T-cell (primary cell): ENCODE measurements at regions not wholly inside any gene's neighbourhood (a gene's known extent, or its start where the extent isn't known, plus 50 kb on each side); places are given as distances from the start of the nearest gene placed in this dataset.
A peak's percentile ranks its signal among the peaks of the same experiment; 100 is the strongest.

Experiments used
- ATAC-seq, 4 experiments: fragments of 200-7000 bp in 3 of 4; fragments of 150-1000 bp in 1 of 4; cut with Tn5 transposase; replicated peaks in 1 of 4; 1 replicate in 3 of 4; 2 replicates in 1 of 4; pipeline ENCODE4 v1.10.0; 2021; ENCODE audit warnings: moderate library complexity in 3 of 4, mild to moderate bottlenecking in 2 of 4, moderate number of reproducible peaks in 1 of 4
- CTCF ChIA-PET, 2 donors: fragments of 300-600 bp; sonication (Branson Sonifier 250); formaldehyde crosslinking; loops; one replicate each; lab custom pipeline; 2022; ENCODE audit warnings: antibody characterized with exemption in 2 of 2; lab: Charles Lee
- POLR2A ChIA-PET, 2 donors: fragments of 300-600 bp; sonication (Branson Sonifier 250); formaldehyde crosslinking; loops; one replicate each; lab custom pipeline; 2022; ENCODE audit warnings: antibody characterized with exemption in 2 of 2; lab: Charles Lee
- DNase-seq, 35 experiments: peaks; one replicate each; pipeline versions ENCODE4 v3.0.0 to v3.0.0-alpha.2; 2013 to 2023
- H3K27ac ChIP-seq: one replicate; pipeline ENCODE4 v1.5.1; 2013; ENCODE audit warnings: low read length
- H3K27me3 ChIP-seq, 2 experiments: replicated peaks in 1 of 2; 1 replicate in 1 of 2; 2 replicates in 1 of 2; pipeline versions ENCODE4 v1.6.1 to v1.7.0; 2013; ENCODE audit warnings: low read length in 1 of 2, mixed read lengths in 1 of 2; ENCODE audit not compliant: control insufficient read depth in 2 of 2, insufficient read depth in 2 of 2; ENCODE audit errors: extremely low read depth in 1 of 2
- H3K36me3 ChIP-seq, 2 donors: 1 replicate in 1 of 2; 2 replicates in 1 of 2; pipeline versions ENCODE4 v1.6.1 to v1.7.0; 2013; ENCODE audit warnings: low read length in 1 of 2; ENCODE audit not compliant: control insufficient read depth in 2 of 2, insufficient read depth in 1 of 2; ENCODE audit errors: extremely low read depth in 1 of 2
- H3K4me1 ChIP-seq, 2 experiments: 1 replicate in 1 of 2; 2 replicates in 1 of 2; pipeline versions ENCODE4 v1.6.1 to v1.7.0; 2013; ENCODE audit warnings: low read length in 2 of 2, mixed read lengths in 1 of 2; ENCODE audit not compliant: insufficient read depth in 2 of 2, control insufficient read depth in 1 of 2; ENCODE audit errors: extremely low read depth in 1 of 2
- H3K4me3 ChIP-seq, 2 donors: 1 replicate in 1 of 2; 2 replicates in 1 of 2; pipeline versions ENCODE4 v1.5.1 to v1.7.0; 2013; ENCODE audit warnings: mild to moderate bottlenecking in 2 of 2, low read length in 1 of 2, moderate library complexity in 1 of 2; ENCODE audit not compliant: control insufficient read depth in 1 of 2; ENCODE audit errors: extremely low read depth in 1 of 2
- H3K9me3 ChIP-seq: 2 replicates; pipeline ENCODE4 v1.7.0; 2013
- H3K27ac Mint-ChIP-seq, 2 donors: one replicate each; pipeline ENCODE4 v1.8.0; 2020 to 2021; ENCODE audit warnings: mild to moderate bottlenecking in 2 of 2, mixed read lengths in 2 of 2
- H3K27me3 Mint-ChIP-seq, 2 donors: one replicate each; pipeline ENCODE4 v1.8.0; 2021 to 2022; ENCODE audit warnings: mixed read lengths in 2 of 2
- H3K36me3 Mint-ChIP-seq: one replicate; pipeline ENCODE4 v1.8.0; 2021; ENCODE audit warnings: mixed read lengths
- H3K4me1 Mint-ChIP-seq, 3 donors: one replicate each; pipeline ENCODE4 v1.8.0; 2020 to 2022; ENCODE audit warnings: mixed read lengths in 3 of 3, mild to moderate bottlenecking in 1 of 3
- H3K4me3 Mint-ChIP-seq, 3 donors: one replicate each; pipeline ENCODE4 v1.8.0; 2020 to 2022; ENCODE audit warnings: mild to moderate bottlenecking in 3 of 3, mixed read lengths in 3 of 3, moderate library complexity in 3 of 3
- H3K9me3 Mint-ChIP-seq, 3 donors: one replicate each; pipeline ENCODE4 v1.8.0; 2020 to 2022; ENCODE audit warnings: mixed read lengths in 3 of 3
- WGBS: methylation state at CpG from one replicate; pipeline ENCODE4 v1.1.5; 2013; ENCODE audit warnings: missing lambda C conversion rate; ENCODE audit not compliant: insufficient coverage; 5-methylcytosine and 5-hydroxymethylcytosine counted together

- H3K9me3 ChIP-seq = peaks cover 2% of the 10 kb centered on the region
These were observed 840.7 kb upstream of the ADAMTS5 start for GRCh38 chr21:27807596-27807995.

GRCh38 chr21:27806281-27806680 lies 839.4 kb upstream of the ADAMTS5 start:
- no peak for ATAC-seq
- POLR2A ChIA-PET = interaction anchor here in 1 of 2 donors (0.6 kb wide), 1 partner anchor 600 kb away, joined by 3 read pairs; no protein-coding TSS in a partner anchor
- 80% methylated on average over 1 of the region's 5 CpGs for WGBS

More at GRCh38 chr21:27807596-27807995, 840.7 kb upstream of the ADAMTS5 start:
- Histone ChIP-seq H3K27me3 (no peaks in the 10 kb centered on the region), H3K27ac (no peak overlapping the region), H3K4me3 (no peak overlapping the region), H3K4me1 (no peaks in the 10 kb centered on the region), H3K36me3 (no peaks in the 10 kb centered on the region)
- H3K9me3 Mint-ChIP-seq = no peaks in the 10 kb centered on the region
- no peak for ATAC-seq
- no peak for DNase-seq
- no peak overlapping the region for H3K27ac Mint-ChIP-seq
- 100% methylated on average over 2 of the region's 4 CpGs for WGBS
- H3K4me1 Mint-ChIP-seq = no peaks in the 10 kb centered on the region
- no peaks in the 10 kb centered on the region for H3K36me3 Mint-ChIP-seq
- no peaks in the 10 kb centered on the region for H3K27me3 Mint-ChIP-seq
- POLR2A ChIA-PET = no interaction called here
- CTCF ChIA-PET = no interaction called here
- H3K4me3 Mint-ChIP-seq = no peak overlapping the region

DNA sequence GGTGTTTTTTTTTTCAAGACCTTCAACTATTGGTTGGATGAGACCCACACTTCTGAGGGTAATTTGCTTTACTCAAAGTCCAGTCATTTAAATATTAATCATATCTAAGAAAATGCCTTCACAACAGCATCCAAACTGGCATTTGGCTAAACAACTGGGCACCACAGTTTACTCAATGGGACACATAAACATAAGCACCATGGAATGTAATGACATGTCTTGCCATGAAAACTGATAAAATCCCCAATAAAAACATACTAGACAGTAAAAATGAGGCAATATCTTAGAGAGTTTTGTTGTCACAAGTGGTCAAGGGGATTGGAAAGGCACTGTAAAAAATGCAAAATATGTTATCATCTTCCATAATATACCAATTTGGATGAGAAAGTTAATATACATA lies 838.8 kb upstream of the ADAMTS5 start:
- POLR2A ChIA-PET = no interaction called here
- H3K4me3 Mint-ChIP-seq = no peak overlapping the region
- no peak overlapping the region for H3K27ac ChIP-seq
- H3K4me1 Mint-ChIP-seq = no peaks in the 10 kb centered on the region
- H3K27me3 ChIP-seq = no peaks in the 10 kb centered on the region
- no peaks in the 10 kb centered on the region for H3K36me3 ChIP-seq
- no peak overlapping the region for H3K4me3 ChIP-seq
- no peaks in the 10 kb centered on the region for H3K9me3 Mint-ChIP-seq
- no peaks in the 10 kb centered on the region for H3K4me1 ChIP-seq
- H3K36me3 Mint-ChIP-seq = no peaks in the 10 kb centered on the region
- H3K9me3 ChIP-seq = no peaks in the 10 kb centered on the region
- DNase-seq (no peak), ATAC-seq (no peak)
- no peaks in the 10 kb centered on the region for H3K27me3 Mint-ChIP-seq
- no peak overlapping the region for H3K27ac Mint-ChIP-seq
- CTCF ChIA-PET = no interaction called here

More at GRCh38 chr21:27806281-27806680, 839.4 kb upstream of the ADAMTS5 start:
- Histone ChIP-seq H3K27me3 (no peaks in the 10 kb centered on the region), H3K36me3 (no peaks in the 10 kb centered on the region), H3K4me1 (no peaks in the 10 kb centered on the region), H3K9me3 (peaks cover under 1% of the 10 kb centered on the region), H3K27ac (no peak overlapping the region), H3K4me3 (no peak overlapping the region)
- no peaks in the 10 kb centered on the region for H3K27me3 Mint-ChIP-seq
- CTCF ChIA-PET = no interaction called here
- no peak for DNase-seq
- no peaks in the 10 kb centered on the region for H3K36me3 Mint-ChIP-seq
- H3K4me3 Mint-ChIP-seq = no peak overlapping the region
- H3K27ac Mint-ChIP-seq = no peak overlapping the region
- H3K9me3 Mint-ChIP-seq = no peaks in the 10 kb centered on the region
- no peaks in the 10 kb centered on the region for H3K4me1 Mint-ChIP-seq

DNA sequence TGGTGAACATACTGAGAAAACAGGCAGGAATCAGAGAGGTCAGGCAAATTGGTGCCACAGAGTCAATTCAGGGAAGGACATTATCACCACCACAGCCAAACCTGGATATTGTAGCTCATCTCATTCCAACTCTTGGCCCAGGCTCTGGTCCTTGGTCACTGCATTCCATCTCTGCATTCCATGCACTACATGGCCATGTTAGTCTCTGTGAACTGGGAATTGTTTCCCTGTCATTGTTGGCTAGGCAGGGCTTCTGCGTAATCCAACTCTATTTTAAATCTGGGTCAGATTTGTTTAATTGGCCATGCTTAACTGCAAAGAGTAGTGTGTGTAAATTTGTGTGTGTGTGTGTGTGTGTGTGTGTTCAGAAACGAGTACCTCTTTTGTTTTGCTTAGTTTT lies 837.6 kb upstream of the ADAMTS5 start:
- no peaks in the 10 kb centered on the region for H3K4me1 ChIP-seq
- no peak overlapping the region for H3K4me3 ChIP-seq
- no peak overlapping the region for H3K27ac Mint-ChIP-seq
- no peak overlapping the region for H3K4me3 Mint-ChIP-seq
- ChIA-PET CTCF (no interaction called here), POLR2A (no interaction called here)
- no peaks in the 10 kb centered on the region for H3K27me3 ChIP-seq
- H3K36me3 ChIP-seq = no peaks in the 10 kb centered on the region
- H3K27me3 Mint-ChIP-seq = no peaks in the 10 kb centered on the region
- no peaks in the 10 kb centered on the region for H3K9me3 ChIP-seq
- ATAC-seq (no peak), DNase-seq (no peak)
- H3K4me1 Mint-ChIP-seq = no peaks in the 10 kb centered on the region
- H3K27ac ChIP-seq = no peak overlapping the region
- H3K9me3 Mint-ChIP-seq = no peaks in the 10 kb centered on the region
- no peaks in the 10 kb centered on the region for H3K36me3 Mint-ChIP-seq
- 50% methylated on average over 2 of the region's 2 CpGs for WGBS

DNA sequence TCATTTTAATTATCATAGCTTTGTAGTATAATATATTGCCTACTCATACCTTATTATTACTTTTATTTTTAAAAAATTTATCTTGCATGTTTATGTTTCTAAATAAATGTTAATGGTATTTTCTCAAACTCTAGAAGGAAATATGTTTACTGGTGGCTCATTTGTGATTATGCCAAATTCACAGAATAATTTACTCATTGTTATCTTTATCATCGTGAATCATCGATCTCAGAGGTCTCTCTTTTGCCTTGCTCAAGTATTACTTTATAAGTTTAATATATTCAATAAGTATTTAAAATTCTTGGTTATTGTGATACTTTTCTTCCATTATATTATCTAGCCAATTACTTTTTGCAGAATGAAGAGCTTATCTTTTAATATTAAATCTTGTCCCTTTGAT lies 836.7 kb upstream of the ADAMTS5 start:
- Mint-ChIP-seq H3K4me3 (no peak overlapping the region), H3K36me3 (no peaks in the 10 kb centered on the region), H3K9me3 (no peaks in the 10 kb centered on the region), H3K4me1 (no peaks in the 10 kb centered on the region), H3K27me3 (no peaks in the 10 kb centered on the region), H3K27ac (no peak overlapping the region)
- WGBS = no CpG with 5 or more reads among the region's 2 CpGs
- ATAC-seq (no peak), DNase-seq (no peak)
- Histone ChIP-seq H3K4me3 (no peak overlapping the region), H3K9me3 (no peaks in the 10 kb centered on the region), H3K4me1 (no peaks in the 10 kb centered on the region), H3K27ac (no peak overlapping the region), H3K27me3 (no peaks in the 10 kb centered on the region), H3K36me3 (no peaks in the 10 kb centered on the region)
- ChIA-PET CTCF (no interaction called here), POLR2A (interaction anchor here in 1 of 2 donors (0.6 kb wide), 1 partner anchor 8 kb away, joined by 5 read pairs; no protein-coding TSS in a partner anchor)

- H3K4me3 ChIP-seq = no peak overlapping the region
- H3K4me1 Mint-ChIP-seq = no peaks in the 10 kb centered on the region
- ChIA-PET POLR2A (no interaction called here), CTCF (no interaction called here)
- no peak overlapping the region for H3K27ac ChIP-seq
- no peaks in the 10 kb centered on the region for H3K9me3 Mint-ChIP-seq
- 42% methylated on average over 4 of the region's 7 CpGs for WGBS
- no peaks in the 10 kb centered on the region for H3K9me3 ChIP-seq
- no peaks in the 10 kb centered on the region for H3K4me1 ChIP-seq
- no peak overlapping the region for H3K27ac Mint-ChIP-seq
- H3K4me3 Mint-ChIP-seq = no peak overlapping the region
- no peaks in the 10 kb centered on the region for H3K36me3 Mint-ChIP-seq
- no peaks in the 10 kb centered on the region for H3K36me3 ChIP-seq
- no peaks in the 10 kb centered on the region for H3K27me3 Mint-ChIP-seq
- ATAC-seq = no peak
- peak in 1 of 35 experiments; percentile 8 for DNase-seq
- no peaks in the 10 kb centered on the region for H3K27me3 ChIP-seq
These were observed 836.1 kb upstream of the ADAMTS5 start for GRCh38 chr21:27802816-27803475.
